ENCODE measurements at regions not wholly inside any gene's neighbourhood (a gene's known extent, or its start where the extent isn't known, plus 50 kb on each side); places are given as distances from the start of the nearest gene placed in this dataset.

DNA sequence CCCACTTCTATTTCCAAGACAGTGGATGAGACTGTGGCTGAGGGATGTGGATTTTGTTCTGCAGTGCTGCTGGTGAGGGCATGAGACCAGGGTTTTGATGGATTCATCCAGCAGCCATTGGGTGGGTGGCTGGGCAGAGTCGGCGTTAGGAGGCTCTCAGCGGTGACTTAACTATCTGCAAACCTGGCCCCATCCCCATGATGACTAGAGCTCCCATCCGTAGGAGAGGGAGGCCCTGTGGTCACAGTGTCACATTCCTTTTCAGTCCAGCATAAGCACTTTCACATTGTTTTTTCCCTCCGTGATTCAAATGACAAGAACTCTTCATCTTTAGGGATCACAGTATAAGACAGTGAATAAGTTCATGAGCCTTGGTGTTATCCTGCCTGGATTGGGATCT, 60.4 kb upstream of the SPRY4 start:
- TF ChIP-seq POLR2A (IDR thresholded peaks at IDR 0.05) = no peak
- TF ChIP-seq, protein P1, sequence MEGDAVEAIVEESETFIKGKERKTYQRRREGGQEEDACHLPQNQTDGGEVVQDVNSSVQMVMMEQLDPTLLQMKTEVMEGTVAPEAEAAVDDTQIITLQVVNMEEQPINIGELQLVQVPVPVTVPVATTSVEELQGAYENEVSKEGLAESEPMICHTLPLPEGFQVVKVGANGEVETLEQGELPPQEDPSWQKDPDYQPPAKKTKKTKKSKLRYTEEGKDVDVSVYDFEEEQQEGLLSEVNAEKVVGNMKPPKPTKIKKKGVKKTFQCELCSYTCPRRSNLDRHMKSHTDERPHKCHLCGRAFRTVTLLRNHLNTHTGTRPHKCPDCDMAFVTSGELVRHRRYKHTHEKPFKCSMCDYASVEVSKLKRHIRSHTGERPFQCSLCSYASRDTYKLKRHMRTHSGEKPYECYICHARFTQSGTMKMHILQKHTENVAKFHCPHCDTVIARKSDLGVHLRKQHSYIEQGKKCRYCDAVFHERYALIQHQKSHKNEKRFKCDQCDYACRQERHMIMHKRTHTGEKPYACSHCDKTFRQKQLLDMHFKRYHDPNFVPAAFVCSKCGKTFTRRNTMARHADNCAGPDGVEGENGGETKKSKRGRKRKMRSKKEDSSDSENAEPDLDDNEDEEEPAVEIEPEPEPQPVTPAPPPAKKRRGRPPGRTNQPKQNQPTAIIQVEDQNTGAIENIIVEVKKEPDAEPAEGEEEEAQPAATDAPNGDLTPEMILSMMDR (IDR thresholded peaks at IDR 0.05) = no peak
